H9 (cell line): ENCODE measurements at regions not wholly inside any gene's neighbourhood (a gene's known extent, or its start where the extent isn't known, plus 50 kb on each side); places are given as distances from the start of the nearest gene placed in this dataset.

Experiments
- DNase-seq: peaks from one replicate; pipeline ENCODE4 v3.0.0-alpha.2; 2017
- H2AFZ ChIP-seq: one replicate; pipeline ENCODE4 v1.6.1; 2013; ENCODE audit warnings: mild to moderate bottlenecking, low read length, control low read depth, moderate library complexity
- H2AK5ac ChIP-seq: 2 replicates; pipeline ENCODE4 v1.6.1; 2013; ENCODE audit warnings: low read length, control low read depth, mixed read lengths; ENCODE audit not compliant: insufficient read length
- H2BK120ac ChIP-seq: one replicate; pipeline ENCODE4 v1.6.1; 2013; ENCODE audit warnings: low read depth, mild to moderate bottlenecking, low read length, control low read depth, inconsistent platforms; ENCODE audit not compliant: poor library complexity, severe bottlenecking
- H2BK12ac ChIP-seq: 2 replicates; pipeline ENCODE4 v1.6.1; 2013; ENCODE audit warnings: low read length, control low read depth, mixed read lengths, low read depth; ENCODE audit not compliant: insufficient read length
- H2BK15ac ChIP-seq: 2 replicates; pipeline ENCODE4 v1.6.1; 2013; ENCODE audit warnings: low read depth, low read length, control low read depth
- H2BK20ac ChIP-seq: one replicate; pipeline ENCODE4 v1.6.1; 2013; ENCODE audit warnings: low read depth, mild to moderate bottlenecking, low read length, control low read depth, inconsistent platforms; ENCODE audit not compliant: poor library complexity, severe bottlenecking
- H2BK5ac ChIP-seq: 2 replicates; pipeline ENCODE4 v1.6.1; 2013; ENCODE audit warnings: low read length, control low read depth, mixed read lengths; ENCODE audit not compliant: insufficient read length
- H3K14ac ChIP-seq: 2 replicates; pipeline ENCODE4 v1.6.1; 2013; ENCODE audit warnings: low read length, control low read depth; ENCODE audit not compliant: insufficient read depth
- H3K18ac ChIP-seq: 2 replicates; pipeline ENCODE4 v1.6.1; 2013; ENCODE audit warnings: low read depth, mild to moderate bottlenecking, mixed read lengths, low read length, control low read depth; ENCODE audit not compliant: insufficient read length
- H3K23ac ChIP-seq: 2 replicates; pipeline ENCODE4 v1.6.1; 2013; ENCODE audit warnings: low read length, control low read depth, mixed read lengths, low read depth; ENCODE audit not compliant: insufficient read length
- H3K23me2 ChIP-seq: 2 replicates; pipeline ENCODE4 v1.6.1; 2013; ENCODE audit warnings: low read depth, mild to moderate bottlenecking, mixed read lengths, low read length, control low read depth; ENCODE audit not compliant: insufficient read length, poor library complexity, severe bottlenecking
- H3K27ac ChIP-seq: 2 replicates; pipeline ENCODE4 v1.5.1; 2013; ENCODE audit warnings: low read length, control low read depth, mixed read lengths, low read depth; ENCODE audit not compliant: insufficient read length
- H3K27me3 ChIP-seq: 2 replicates; pipeline ENCODE4 v1.6.1; 2013; ENCODE audit warnings: low read length, control low read depth, inconsistent platforms; ENCODE audit not compliant: insufficient read depth
- H3K4ac ChIP-seq: 2 replicates; pipeline ENCODE4 v1.6.1; 2013; ENCODE audit warnings: low read depth, mild to moderate bottlenecking, control low read depth, inconsistent platforms, low read length, moderate library complexity
- H3K4me1 ChIP-seq: 2 replicates; pipeline ENCODE4 v1.6.1; 2013; ENCODE audit warnings: low read length, control low read depth, inconsistent platforms; ENCODE audit not compliant: insufficient read depth
- H3K4me2 ChIP-seq: 2 replicates; pipeline ENCODE4 v1.6.1; 2013; ENCODE audit warnings: low read length, control low read depth, mixed read lengths; ENCODE audit not compliant: insufficient read length, insufficient read depth
- H3K56ac ChIP-seq: 2 replicates; pipeline ENCODE4 v1.6.1; 2013; ENCODE audit warnings: low read depth, mild to moderate bottlenecking, mixed read lengths, low read length, control low read depth; ENCODE audit not compliant: insufficient read length
- H3K79me1 ChIP-seq: 2 replicates; pipeline ENCODE4 v1.6.1; 2013; ENCODE audit warnings: low read depth, mild to moderate bottlenecking, moderate library complexity, low read length, control low read depth, inconsistent platforms; ENCODE audit not compliant: insufficient read depth, poor library complexity, severe bottlenecking
- H3K79me2 ChIP-seq: 2 replicates; pipeline ENCODE4 v1.6.1; 2013; ENCODE audit warnings: low read length, control low read depth, inconsistent platforms; ENCODE audit not compliant: insufficient read depth
- H3K9ac ChIP-seq: 2 replicates; pipeline ENCODE4 v1.6.1; 2013; ENCODE audit warnings: low read length, control low read depth, mixed read lengths; ENCODE audit not compliant: insufficient read length; ENCODE audit errors: extremely low read depth
- H3K9me3 ChIP-seq: one replicate; pipeline ENCODE4 v1.6.1; 2013; ENCODE audit warnings: low read depth, low read length, inconsistent platforms; ENCODE audit not compliant: control insufficient read depth
- H3T11ph ChIP-seq: one replicate; pipeline ENCODE4 v1.6.1; 2013; ENCODE audit warnings: mild to moderate bottlenecking, low read length, control low read depth, inconsistent platforms
- H4K20me1 ChIP-seq: one replicate; pipeline ENCODE4 v1.6.1; 2013; ENCODE audit not compliant: control insufficient read depth, insufficient read length, insufficient read depth
- H4K5ac ChIP-seq: 2 replicates; pipeline ENCODE4 v1.6.1; 2013; ENCODE audit warnings: low read depth, mild to moderate bottlenecking, mixed read lengths, low read length, control low read depth; ENCODE audit not compliant: insufficient read length
- H4K8ac ChIP-seq: replicated peaks from 2 replicates; pipeline ENCODE4 v1.6.1; 2013; ENCODE audit warnings: low read length, control low read depth, mixed read lengths, low read depth; ENCODE audit not compliant: insufficient read length
- H4K91ac ChIP-seq: 2 replicates; pipeline ENCODE4 v1.6.1; 2013; ENCODE audit warnings: low read depth, mild to moderate bottlenecking, moderate library complexity, mixed read lengths, low read length, control low read depth; ENCODE audit not compliant: insufficient read length
- H3K27ac Mint-ChIP-seq, 3 experiments: 2 replicates in 2 of 3; 3 replicates in 1 of 3; pipeline ENCODE4 v1.8.0; 2020 to 2021; ENCODE audit warnings: mixed read lengths in 3 of 3, mild to moderate bottlenecking in 1 of 3, moderate library complexity in 1 of 3
- H3K27me3 Mint-ChIP-seq: 2 replicates; pipeline ENCODE4 v1.8.0; 2021; ENCODE audit warnings: low read depth, mild to moderate bottlenecking, moderate library complexity, mixed read lengths
- H3K36me3 Mint-ChIP-seq, 3 experiments: 2 replicates in 2 of 3; 3 replicates in 1 of 3; pipeline ENCODE4 v1.8.0; 2020 to 2021; ENCODE audit warnings: low read depth in 3 of 3, mixed read lengths in 3 of 3; ENCODE audit not compliant: insufficient read depth in 1 of 3
- H3K4me1 Mint-ChIP-seq, 2 experiments: 2 replicates each; pipeline ENCODE4 v1.8.0; 2020; ENCODE audit warnings: mixed read lengths in 2 of 2
- H3K4me3 Mint-ChIP-seq, 2 experiments: 2 replicates in 1 of 2; 3 replicates in 1 of 2; pipeline ENCODE4 v1.8.0; 2020 to 2021; ENCODE audit warnings: mild to moderate bottlenecking in 2 of 2, mixed read lengths in 2 of 2, moderate library complexity in 1 of 2
- H3K9me3 Mint-ChIP-seq, 2 experiments: 2 replicates in 1 of 2; 3 replicates in 1 of 2; pipeline ENCODE4 v1.8.0; 2020; ENCODE audit warnings: mild to moderate bottlenecking in 2 of 2, mixed read lengths in 2 of 2, moderate library complexity in 1 of 2
- WGBS: extraction: QIAGEN DNeasy Blood & Tissue Kit; methylation state at CpG from one replicate; pipeline ENCODE4 v1.1.7; 2013; ENCODE audit warnings: missing lambda C conversion rate, low lambda C conversion rate, mixed read lengths; ENCODE audit not compliant: insufficient read length; ENCODE audit errors: extremely low coverage; 5-methylcytosine and 5-hydroxymethylcytosine counted together
- TF ChIP-seq, protein P1 (sequence below): fragments of 200-600 bp; sonication (generic); conservative IDR thresholded peaks from 3 replicates; pipeline ENCODE4 v1.8.0; 2021; ENCODE audit warnings: antibody characterized with exemption, mild to moderate bottlenecking

DNA sequence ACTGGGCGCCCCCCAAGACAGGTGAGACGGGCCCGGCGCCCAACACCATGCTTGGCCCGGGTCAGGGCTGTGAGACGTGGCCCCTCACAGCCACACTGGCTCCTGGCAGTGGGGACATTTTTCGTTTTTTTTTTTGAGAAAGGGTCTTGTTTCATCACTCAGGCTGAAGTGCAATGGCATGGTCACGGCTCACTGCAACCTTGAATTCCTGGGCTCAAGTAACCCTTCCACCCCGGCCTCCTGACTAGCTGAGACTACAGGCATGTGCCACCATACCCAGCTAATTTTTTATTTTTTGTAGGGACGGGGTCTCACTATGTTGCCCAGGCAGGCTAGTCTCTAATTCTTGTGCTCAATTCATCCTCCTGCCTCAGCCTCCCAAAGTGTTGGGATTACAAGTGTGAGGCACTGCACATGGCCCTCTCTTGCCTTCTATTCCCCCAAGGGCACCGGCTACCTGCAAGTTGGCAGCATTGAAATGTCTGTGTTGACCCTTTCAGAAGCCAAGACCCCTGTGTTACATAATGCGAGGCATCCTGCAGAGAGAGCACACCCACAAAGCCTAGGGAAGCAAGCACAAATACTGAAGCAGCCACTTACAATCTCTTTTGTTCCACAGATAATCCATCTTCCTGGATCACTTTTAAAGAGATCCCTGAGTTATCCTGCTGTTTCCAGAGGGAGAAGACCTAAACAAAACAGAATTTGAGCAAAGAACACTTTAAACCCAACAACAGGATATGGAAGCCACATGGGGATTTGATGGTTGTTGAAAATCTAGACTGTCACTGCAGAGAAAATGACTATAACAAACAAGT is 57.5 kb upstream of the SLC4A11 start:
- Histone ChIP-seq H3K23ac (no peak overlapping the region), H2AK5ac (no peak overlapping the region), H3K4me2 (no peak overlapping the region), H2BK12ac (no peak overlapping the region), H2AFZ (no peak overlapping the region), H2BK5ac (no peak overlapping the region), H4K8ac (no peak overlapping the region), H4K5ac (no peak overlapping the region), H3K18ac (no peak overlapping the region), H3K27ac (no peak overlapping the region), H3K9me3 (no peaks in the 10 kb centered on the region), H3K4ac (no peak overlapping the region), H2BK15ac (no peak overlapping the region), H3K56ac (no peak overlapping the region), H4K91ac (no peak overlapping the region), H3K23me2 (no peaks in the 10 kb centered on the region), H3K79me2 (no peaks in the 10 kb centered on the region), H2BK120ac (no peak overlapping the region), H3K79me1 (no peaks in the 10 kb centered on the region), H2BK20ac (no peak overlapping the region), H3T11ph (no peak overlapping the region), H3K14ac (no peak overlapping the region), H3K27me3 (no peaks in the 10 kb centered on the region), H3K4me1 (peaks cover 2% of the 10 kb centered on the region; the same call in 1 of the 2 replicates), H3K9ac (no peak overlapping the region), H4K20me1 (no peaks in the 10 kb centered on the region)
- Mint-ChIP-seq H3K27me3 (no peaks in the 10 kb centered on the region), H3K27ac (peak overlapping the region in 2 of 3 experiments; percentile 3 to 46; a peak in 1 of 7 replicates), H3K4me1 (peaks cover 10 to 16% of the 10 kb centered on the region in 2 experiments), H3K4me3 (no peak overlapping the region), H3K36me3 (peaks cover 0 to 22% (median 18%) of the 10 kb centered on the region in 3 experiments; a peak in 6 of 7 replicates), H3K9me3 (no peaks in the 10 kb centered on the region)
- DNase-seq: no peak
- no CpG with 5 or more reads among the region's 12 CpGs for WGBS
- TF ChIP-seq, protein P1, sequence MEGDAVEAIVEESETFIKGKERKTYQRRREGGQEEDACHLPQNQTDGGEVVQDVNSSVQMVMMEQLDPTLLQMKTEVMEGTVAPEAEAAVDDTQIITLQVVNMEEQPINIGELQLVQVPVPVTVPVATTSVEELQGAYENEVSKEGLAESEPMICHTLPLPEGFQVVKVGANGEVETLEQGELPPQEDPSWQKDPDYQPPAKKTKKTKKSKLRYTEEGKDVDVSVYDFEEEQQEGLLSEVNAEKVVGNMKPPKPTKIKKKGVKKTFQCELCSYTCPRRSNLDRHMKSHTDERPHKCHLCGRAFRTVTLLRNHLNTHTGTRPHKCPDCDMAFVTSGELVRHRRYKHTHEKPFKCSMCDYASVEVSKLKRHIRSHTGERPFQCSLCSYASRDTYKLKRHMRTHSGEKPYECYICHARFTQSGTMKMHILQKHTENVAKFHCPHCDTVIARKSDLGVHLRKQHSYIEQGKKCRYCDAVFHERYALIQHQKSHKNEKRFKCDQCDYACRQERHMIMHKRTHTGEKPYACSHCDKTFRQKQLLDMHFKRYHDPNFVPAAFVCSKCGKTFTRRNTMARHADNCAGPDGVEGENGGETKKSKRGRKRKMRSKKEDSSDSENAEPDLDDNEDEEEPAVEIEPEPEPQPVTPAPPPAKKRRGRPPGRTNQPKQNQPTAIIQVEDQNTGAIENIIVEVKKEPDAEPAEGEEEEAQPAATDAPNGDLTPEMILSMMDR: no peak
